ENCODE measurements at regions not wholly inside any gene's neighbourhood (a gene's known extent, or its start where the extent isn't known, plus 50 kb on each side); places are given as distances from the start of the nearest gene placed in this dataset.

GRCh38 chr3:161647936-161648470 is 151.4 kb downstream of the OTOL1 start:
- no peak for DNase-seq (ENCODE audit: low read depth)
- H3K4me3 ChIP-seq (ENCODE audit: low read depth, low read length): no peak overlapping the region
- no peak for TF ChIP-seq CTCF (IDR thresholded peaks at IDR 0.05; ENCODE audit: insufficient read depth, low read depth, low read length, missing control alignments)

- no peak for DNase-seq (ENCODE audit: low read depth)
- no peak for TF ChIP-seq CTCF (IDR thresholded peaks at IDR 0.05; ENCODE audit: insufficient read depth, low read depth, low read length, missing control alignments)
- H3K4me3 ChIP-seq (ENCODE audit: low read depth, low read length): no peak overlapping the region
These were observed 153.4 kb downstream of the OTOL1 start for GRCh38 chr3:161649900-161650484.

- no peak for DNase-seq (ENCODE audit: low read depth)
- no peak overlapping the region for H3K4me3 ChIP-seq (ENCODE audit: low read depth, low read length)
- TF ChIP-seq CTCF (IDR thresholded peaks at IDR 0.05; ENCODE audit: insufficient read depth, low read depth, low read length, missing control alignments): no peak
These were observed 161.2 kb downstream of the OTOL1 start for GRCh38 chr3:161657786-161658185.

- H3K4me3 ChIP-seq (ENCODE audit: low read depth, low read length): no peak overlapping the region
- no peak for DNase-seq (ENCODE audit: low read depth)
- TF ChIP-seq CTCF (IDR thresholded peaks at IDR 0.05; ENCODE audit: insufficient read depth, low read depth, low read length, missing control alignments): no peak
These were observed 174.5 kb downstream of the OTOL1 start for GRCh38 chr3:161671141-161671540.

- no peak for TF ChIP-seq CTCF (IDR thresholded peaks at IDR 0.05; ENCODE audit: insufficient read depth, low read depth, low read length, missing control alignments)
- DNase-seq (ENCODE audit: low read depth): no peak
- H3K4me3 ChIP-seq (ENCODE audit: low read depth, low read length): no peak overlapping the region
These were observed 175.9 kb downstream of the OTOL1 start for GRCh38 chr3:161672478-161672877.

GRCh38 chr3:161673866-161674265 is 177.3 kb downstream of the OTOL1 start:
- no peak for DNase-seq (ENCODE audit: low read depth)

More at GRCh38 chr3:161673866-161674265, 177.3 kb downstream of the OTOL1 start:
- H3K4me3 ChIP-seq (ENCODE audit: low read depth, low read length): no peak overlapping the region
- no peak for TF ChIP-seq CTCF (IDR thresholded peaks at IDR 0.05; ENCODE audit: insufficient read depth, low read depth, low read length, missing control alignments)

Data from GM12865 (cell line).